Neural progenitor cell (in vitro differentiated cells): ENCODE measurements at regions not wholly inside any gene's neighbourhood (a gene's known extent, or its start where the extent isn't known, plus 50 kb on each side); places are given as distances from the start of the nearest gene placed in this dataset.
"Not testable (repeated sequence)": the region's sequence is repeated elsewhere in the genome, so short reads cannot be mapped to it uniquely, and the experiment has no call there.

Source experiments
- DNase-seq: peaks from one replicate; pipeline ENCODE4 v3.0.0-alpha.2; 2016; ENCODE audit warnings: low spot score
- H2AFZ ChIP-seq: fragments of 200-600 bp; sonication (generic); replicated peaks from 2 replicates; pipeline ENCODE4 v1.6.1; 2016; ENCODE audit warnings: antibody characterized with exemption
- H3F3A ChIP-seq: fragments of 200-600 bp; sonication (generic); 2 replicates; pipeline ENCODE4 v1.6.1; 2016; ENCODE audit warnings: antibody characterized with exemption, low read depth
- H3K27ac ChIP-seq: fragments of 200-600 bp; sonication (generic); 2 replicates; pipeline ENCODE4 v1.5.1; 2016; ENCODE audit warnings: mild to moderate bottlenecking
- H3K27me3 ChIP-seq: fragments of 200-600 bp; sonication (generic); 2 replicates; pipeline ENCODE4 v1.6.1; 2016; ENCODE audit warnings: mild to moderate bottlenecking, moderate library complexity
- H3K36me3 ChIP-seq: fragments of 200-600 bp; sonication (generic); 2 replicates; pipeline ENCODE4 v1.5.1; 2016
- H3K4me1 ChIP-seq: fragments of 200-600 bp; sonication (generic); 2 replicates; pipeline ENCODE4 v1.6.1; 2016; ENCODE audit warnings: mixed run types
- H3K4me2 ChIP-seq: fragments of 200-600 bp; sonication (generic); 2 replicates; pipeline ENCODE4 v1.6.1; 2016
- H3K4me3 ChIP-seq: fragments of 200-600 bp; sonication (generic); 2 replicates; pipeline ENCODE4 v1.5.1; 2016
- H3K79me2 ChIP-seq: fragments of 200-600 bp; sonication (generic); 2 replicates; pipeline ENCODE4 v1.6.1; 2016; ENCODE audit warnings: low read depth
- H3K9ac ChIP-seq: fragments of 200-600 bp; sonication (generic); 2 replicates; pipeline ENCODE4 v1.6.1; 2016
- H3K9me3 ChIP-seq: fragments of 200-600 bp; sonication (generic); 2 replicates; pipeline ENCODE4 v1.5.1; 2016; ENCODE audit warnings: low read depth
- H4K20me1 ChIP-seq: fragments of 200-600 bp; sonication (generic); 2 replicates; pipeline ENCODE4 v1.6.1; 2016; ENCODE audit warnings: low read depth
- H3K27ac Mint-ChIP-seq: 3 replicates; pipeline ENCODE4 v1.8.0; 2021; ENCODE audit warnings: mixed read lengths
- H3K27me3 Mint-ChIP-seq: 2 replicates; pipeline ENCODE4 v1.8.0; 2022; ENCODE audit warnings: low read depth, mild to moderate bottlenecking, inconsistent platforms, moderate library complexity, mixed read lengths; ENCODE audit not compliant: insufficient read depth
- H3K36me3 Mint-ChIP-seq: 3 replicates; pipeline ENCODE4 v1.8.0; 2021; ENCODE audit warnings: mixed read lengths
- H3K4me1 Mint-ChIP-seq: 3 replicates; pipeline ENCODE4 v1.8.0; 2021; ENCODE audit warnings: mixed read lengths
- H3K4me3 Mint-ChIP-seq: 3 replicates; pipeline ENCODE4 v1.8.0; 2021; ENCODE audit warnings: mild to moderate bottlenecking, moderate library complexity, mixed read lengths
- H3K9me3 Mint-ChIP-seq: 3 replicates; pipeline ENCODE4 v1.8.0; 2020; ENCODE audit warnings: mixed read lengths
- EZH2 ChIP-seq: fragments of 200-600 bp; sonication (generic); IDR thresholded peaks from 2 replicates; pipeline ENCODE4 v1.6.1; 2017; ENCODE audit warnings: antibody characterized with exemption, mild to moderate bottlenecking, moderate library complexity
- EZH2phosphoT487 ChIP-seq: fragments of 200-600 bp; sonication (generic); IDR thresholded peaks from 2 replicates; pipeline ENCODE4 v1.6.1; 2017; ENCODE audit warnings: antibody characterized with exemption
- TF ChIP-seq, protein P1 (sequence below): fragments of 200-600 bp; sonication (generic); IDR thresholded peaks from 2 replicates; pipeline ENCODE4 v1.5.1; 2017; ENCODE audit warnings: antibody characterized with exemption, mild to moderate bottlenecking

DNA sequence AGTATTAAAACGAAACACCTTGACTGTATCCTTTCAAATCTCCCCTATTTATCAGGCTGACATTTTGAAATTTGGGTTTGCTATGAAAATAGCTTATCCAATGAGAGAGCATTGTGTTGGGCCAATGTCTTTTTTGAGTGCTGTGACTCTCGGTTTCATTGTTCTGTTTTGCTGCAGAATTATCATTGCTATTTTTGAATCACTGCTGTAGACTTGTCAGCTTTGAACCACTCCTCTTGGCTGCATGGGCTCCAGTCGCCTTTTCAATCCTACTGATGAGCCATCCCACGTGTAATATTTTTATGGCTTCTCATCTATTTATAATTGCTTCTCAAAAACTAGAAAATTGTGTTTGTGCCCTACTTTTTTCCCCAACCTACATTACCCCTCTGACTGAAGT, 322.8 kb downstream of the LNPK start:
- no peaks in the 10 kb centered on the region for H3K4me1 Mint-ChIP-seq
- no peaks in the 10 kb centered on the region for H3K27me3 ChIP-seq

GRCh38 chr2:175677880-175678279, 324.2 kb downstream of the LNPK start:
- H3K9me3 ChIP-seq: peaks cover 5% of the 10 kb centered on the region
- TF ChIP-seq EZH2 (no peak), EZH2phosphoT487 (no peak)
- TF ChIP-seq, protein P1, sequence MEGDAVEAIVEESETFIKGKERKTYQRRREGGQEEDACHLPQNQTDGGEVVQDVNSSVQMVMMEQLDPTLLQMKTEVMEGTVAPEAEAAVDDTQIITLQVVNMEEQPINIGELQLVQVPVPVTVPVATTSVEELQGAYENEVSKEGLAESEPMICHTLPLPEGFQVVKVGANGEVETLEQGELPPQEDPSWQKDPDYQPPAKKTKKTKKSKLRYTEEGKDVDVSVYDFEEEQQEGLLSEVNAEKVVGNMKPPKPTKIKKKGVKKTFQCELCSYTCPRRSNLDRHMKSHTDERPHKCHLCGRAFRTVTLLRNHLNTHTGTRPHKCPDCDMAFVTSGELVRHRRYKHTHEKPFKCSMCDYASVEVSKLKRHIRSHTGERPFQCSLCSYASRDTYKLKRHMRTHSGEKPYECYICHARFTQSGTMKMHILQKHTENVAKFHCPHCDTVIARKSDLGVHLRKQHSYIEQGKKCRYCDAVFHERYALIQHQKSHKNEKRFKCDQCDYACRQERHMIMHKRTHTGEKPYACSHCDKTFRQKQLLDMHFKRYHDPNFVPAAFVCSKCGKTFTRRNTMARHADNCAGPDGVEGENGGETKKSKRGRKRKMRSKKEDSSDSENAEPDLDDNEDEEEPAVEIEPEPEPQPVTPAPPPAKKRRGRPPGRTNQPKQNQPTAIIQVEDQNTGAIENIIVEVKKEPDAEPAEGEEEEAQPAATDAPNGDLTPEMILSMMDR: no peak
- H3K36me3 ChIP-seq: no peaks in the 10 kb centered on the region
- Mint-ChIP-seq H3K36me3 (no peaks in the 10 kb centered on the region), H3K4me3 (no peak overlapping the region), H3K4me1 (no peaks in the 10 kb centered on the region), H3K9me3 (peaks cover 11% of the 10 kb centered on the region), H3K27me3 (peaks cover 4% of the 10 kb centered on the region), H3K27ac (no peak overlapping the region)
- no peaks in the 10 kb centered on the region for H3K79me2 ChIP-seq
- H3K9ac ChIP-seq: no peak overlapping the region
- no peaks in the 10 kb centered on the region for H3F3A ChIP-seq
- H3K4me2 ChIP-seq: no peak overlapping the region
- DNase-seq: no peak
- H3K4me3 ChIP-seq: no peak overlapping the region
- no peak overlapping the region for H3K27ac ChIP-seq
- H3K4me1 ChIP-seq: no peaks in the 10 kb centered on the region
- no peaks in the 10 kb centered on the region for H4K20me1 ChIP-seq
- no peak overlapping the region for H2AFZ ChIP-seq
- no peaks in the 10 kb centered on the region for H3K27me3 ChIP-seq

More for the DNA sequence above, 322.8 kb downstream of the LNPK start:
- Mint-ChIP-seq H3K36me3 (no peaks in the 10 kb centered on the region), H3K27me3 (peaks cover 6% of the 10 kb centered on the region), H3K9me3 (peaks cover 2% of the 10 kb centered on the region), H3K27ac (no peak overlapping the region), H3K4me3 (no peak overlapping the region)
- Histone ChIP-seq H3K9me3 (no peaks in the 10 kb centered on the region), H3K9ac (no peak overlapping the region), H3K27ac (no peak overlapping the region), H2AFZ (no peak overlapping the region), H4K20me1 (no peaks in the 10 kb centered on the region), H3K4me1 (no peaks in the 10 kb centered on the region), H3K36me3 (no peaks in the 10 kb centered on the region), H3K4me3 (no peak overlapping the region), H3K4me2 (no peak overlapping the region), H3K79me2 (no peaks in the 10 kb centered on the region), H3F3A (no peaks in the 10 kb centered on the region)
- no peak for DNase-seq
- TF ChIP-seq, protein P1: no peak
- TF ChIP-seq EZH2 (no peak), EZH2phosphoT487 (no peak)

- H3K9me3 ChIP-seq: peaks cover 5% of the 10 kb centered on the region
- Mint-ChIP-seq H3K9me3 (peaks cover 11% of the 10 kb centered on the region), H3K27ac (no peak overlapping the region), H3K36me3 (no peaks in the 10 kb centered on the region), H3K4me3 (no peak overlapping the region), H3K27me3 (peaks cover 4% of the 10 kb centered on the region), H3K4me1 (no peaks in the 10 kb centered on the region)
- TF ChIP-seq EZH2 (no peak), EZH2phosphoT487 (no peak)
- TF ChIP-seq, protein P1: peak; percentile 34
- H4K20me1 ChIP-seq: no peaks in the 10 kb centered on the region
- H3F3A ChIP-seq: no peaks in the 10 kb centered on the region
- no peaks in the 10 kb centered on the region for H3K36me3 ChIP-seq
- H3K27ac ChIP-seq: no peak overlapping the region
- DNase-seq: no peak
- H3K79me2 ChIP-seq: no peaks in the 10 kb centered on the region
- H3K4me3 ChIP-seq: no peak overlapping the region
- H3K4me1 ChIP-seq: no peaks in the 10 kb centered on the region
- no peak overlapping the region for H2AFZ ChIP-seq
- no peak overlapping the region for H3K9ac ChIP-seq
- H3K27me3 ChIP-seq: no peaks in the 10 kb centered on the region
- no peak overlapping the region for H3K4me2 ChIP-seq
These were observed 325.3 kb downstream of the LNPK start for GRCh38 chr2:175676813-175677212.

DNA sequence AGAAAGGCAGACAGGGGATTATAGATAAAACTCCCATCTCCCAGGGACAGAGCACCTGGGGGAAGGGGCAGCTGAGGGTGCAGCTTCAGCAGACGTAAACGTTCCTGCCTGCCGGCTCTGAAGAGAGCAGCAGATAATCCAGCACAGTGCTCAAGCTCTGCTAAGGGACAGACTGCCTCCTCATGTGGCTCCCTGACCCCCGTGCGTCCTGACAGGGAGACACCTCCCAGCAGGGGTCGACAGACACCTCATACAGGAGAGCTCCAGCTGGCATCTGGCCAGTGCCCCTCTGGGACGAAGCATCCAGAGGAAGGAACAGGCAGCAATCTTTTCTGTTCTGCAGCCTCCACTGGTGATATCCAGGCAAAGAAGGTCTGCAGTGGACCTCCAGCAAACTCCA, 333.3 kb downstream of the LNPK start:
- H3K79me2 ChIP-seq, H3K9me3 Mint-ChIP-seq, H3K27ac ChIP-seq, H3K36me3 Mint-ChIP-seq, H3K27me3 Mint-ChIP-seq, H3K4me1 Mint-ChIP-seq, H3K27ac Mint-ChIP-seq, H3K4me1 ChIP-seq, H4K20me1 ChIP-seq, H3K4me3 Mint-ChIP-seq, H3K36me3 ChIP-seq, H3K4me2 ChIP-seq, H3K4me3 ChIP-seq, H3F3A ChIP-seq, DNase-seq, H3K9ac ChIP-seq, H3K9me3 ChIP-seq, H3K27me3 ChIP-seq, H2AFZ ChIP-seq: not testable (repeated sequence)
